ENCODE measurements at regions not wholly inside any gene's neighbourhood (a gene's known extent, or its start where the extent isn't known, plus 50 kb on each side); places are given as distances from the start of the nearest gene placed in this dataset.

DNA sequence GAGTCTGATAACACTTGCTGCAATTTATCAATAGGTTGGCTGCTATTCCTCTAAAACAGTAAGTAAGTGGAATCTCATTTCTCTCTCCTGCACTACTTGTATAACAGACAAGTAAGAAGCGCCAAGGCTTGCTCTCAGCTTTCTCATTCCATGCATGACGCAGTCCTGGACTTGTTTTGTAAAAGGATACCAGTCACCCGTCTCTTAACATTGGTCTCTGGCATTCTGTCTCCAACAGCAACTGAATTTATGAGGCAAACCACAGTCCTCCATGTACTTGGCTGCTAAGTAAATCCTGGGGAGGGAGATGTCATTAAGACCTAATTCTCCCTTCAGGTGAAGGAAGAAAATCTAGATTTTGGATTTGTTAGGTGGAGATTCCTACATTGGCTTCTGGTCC lies 115.4 kb downstream of the OPN5 start:
- Mint-ChIP-seq H3K4me3 (no peak overlapping the region), H3K9me3 (peaks cover 0 to 8% (median 2%) of the 10 kb centered on the region in 7 donors), H3K27ac (no peak overlapping the region), H3K27me3 (ENCODE audit: low read depth in 3 of 3) (peaks cover 0 to 1% (median under 1%) of the 10 kb centered on the region in 3 donors), H3K36me3 (no peaks in the 10 kb centered on the region), H3K4me1 (no peaks in the 10 kb centered on the region)
- no peaks in the 10 kb centered on the region for H3K27me3 ChIP-seq (ENCODE audit: control insufficient read depth in 2 of 2, insufficient read depth in 2 of 2, low read length in 2 of 2)
- H3K36me3 ChIP-seq (replicated peaks in 1 of 2; ENCODE audit: control insufficient read depth in 1 of 2, insufficient read depth in 2 of 2, low read length in 2 of 2) = no peaks in the 10 kb centered on the region
- no peaks in the 10 kb centered on the region for H4K20me1 ChIP-seq (ENCODE audit: insufficient read depth, low read length)
- H3K9me3 ChIP-seq (replicated peaks in 1 of 2; ENCODE audit: control insufficient read depth in 1 of 2, insufficient read depth in 1 of 2, low read length in 2 of 2) = no peaks in the 10 kb centered on the region
- H3K79me2 ChIP-seq (ENCODE audit: insufficient read depth, low read length) = no peaks in the 10 kb centered on the region
- H3K4me3 ChIP-seq (replicated peaks in 1 of 3; ENCODE audit: low read depth in 2 of 3, low read length in 3 of 3) = no peak overlapping the region
- no peaks in the 10 kb centered on the region for H3K4me1 ChIP-seq (ENCODE audit: control insufficient read depth in 1 of 2, insufficient read depth in 2 of 2, low read length in 2 of 2)
- H3K27ac ChIP-seq (ENCODE audit: low read depth in 1 of 2, low read length in 2 of 2) = no peak overlapping the region
- H2AFZ ChIP-seq (ENCODE audit: insufficient read depth, low read depth, low read length, poor library complexity, severe bottlenecking) = no peak overlapping the region
- no peak for DNase-seq
- no peak overlapping the region for H3K9ac ChIP-seq (ENCODE audit: insufficient read depth, low read length, poor library complexity, severe bottlenecking)
- WGBS (ENCODE audit: insufficient coverage) = no CpG with 5 or more reads among the region's 3 CpGs
- intact Hi-C loops (cut with micrococcal nuclease) = no loop called here
- TF ChIP-seq CTCF (IDR thresholded peaks at IDR 0.05) = no peak
- no peak overlapping the region for H3K4me2 ChIP-seq (replicated peaks; ENCODE audit: extremely low read depth, low read length, poor library complexity, severe bottlenecking)

GRCh38 chr6:47890326-47890875 lies 108.6 kb downstream of the OPN5 start:
- no peak overlapping the region for H2AFZ ChIP-seq (ENCODE audit: insufficient read depth, low read depth, low read length, poor library complexity, severe bottlenecking)
- intact Hi-C loops (cut with micrococcal nuclease) = no loop called here
- Mint-ChIP-seq H3K36me3 (no peaks in the 10 kb centered on the region), H3K4me3 (no peak overlapping the region), H3K9me3 (peaks cover 1 to 7% (median 3%) of the 10 kb centered on the region in 7 donors), H3K27me3 (ENCODE audit: low read depth in 3 of 3) (peaks cover 0 to 1% (median 0%) of the 10 kb centered on the region in 3 donors), H3K27ac (no peak overlapping the region), H3K4me1 (no peaks in the 10 kb centered on the region)
- H3K36me3 ChIP-seq (replicated peaks in 1 of 2; ENCODE audit: control insufficient read depth in 1 of 2, insufficient read depth in 2 of 2, low read length in 2 of 2) = no peaks in the 10 kb centered on the region
- no peak overlapping the region for H3K27ac ChIP-seq (ENCODE audit: low read depth in 1 of 2, low read length in 2 of 2)
- WGBS (ENCODE audit: insufficient coverage) = 85% methylated on average over 3 of the region's 7 CpGs
- peaks cover 0 to 10% of the 10 kb centered on the region in 2 donors for H3K9me3 ChIP-seq (replicated peaks in 1 of 2; ENCODE audit: control insufficient read depth in 1 of 2, insufficient read depth in 1 of 2, low read length in 2 of 2)
- H3K9ac ChIP-seq (ENCODE audit: insufficient read depth, low read length, poor library complexity, severe bottlenecking) = no peak overlapping the region
- H3K27me3 ChIP-seq (ENCODE audit: control insufficient read depth in 2 of 2, insufficient read depth in 2 of 2, low read length in 2 of 2) = no peaks in the 10 kb centered on the region
- no peaks in the 10 kb centered on the region for H3K4me1 ChIP-seq (ENCODE audit: control insufficient read depth in 1 of 2, insufficient read depth in 2 of 2, low read length in 2 of 2)
- no peaks in the 10 kb centered on the region for H3K79me2 ChIP-seq (ENCODE audit: insufficient read depth, low read length)
- TF ChIP-seq CTCF (IDR thresholded peaks at IDR 0.05) = no peak
- no peaks in the 10 kb centered on the region for H4K20me1 ChIP-seq (ENCODE audit: insufficient read depth, low read length)
- DNase-seq = no peak
- H3K4me3 ChIP-seq (replicated peaks in 1 of 3; ENCODE audit: low read depth in 2 of 3, low read length in 3 of 3) = no peak overlapping the region
- H3K4me2 ChIP-seq (replicated peaks; ENCODE audit: extremely low read depth, low read length, poor library complexity, severe bottlenecking) = no peak overlapping the region

Data from CD14-positive monocyte (primary cell).